SIG-M5 (cell line): ENCODE measurements at regions not wholly inside any gene's neighbourhood (a gene's known extent, or its start where the extent isn't known, plus 50 kb on each side); places are given as distances from the start of the nearest gene placed in this dataset.

Experiments
- DNase-seq: peaks from one replicate; lab custom pipeline; 2025; lab: John Stamatoyannopoulos, UW

GRCh38 chr16:86632206-86632605 is 53.9 kb downstream of the FOXL1 start:
- DNase-seq, result no peak

- DNase-seq, result no peak
These were observed 54.6 kb downstream of the FOXL1 start for GRCh38 chr16:86632944-86633343.

- no peak for DNase-seq
These were observed 55.9 kb downstream of the FOXL1 start for GRCh38 chr16:86634292-86634691.

- no peak for DNase-seq
These were observed 57.0 kb downstream of the FOXL1 start for GRCh38 chr16:86635176-86635876.

GRCh38 chr16:86635926-86636325 is 57.6 kb downstream of the FOXL1 start:
- no peak for DNase-seq

GRCh38 chr16:86637744-86638143 is 59.4 kb downstream of the FOXL1 start:
- DNase-seq, result no peak

GRCh38 chr16:86638642-86639041 is 60.3 kb downstream of the FOXL1 start:
- DNase-seq, result no peak

- DNase-seq, result no peak
These were observed 61.0 kb downstream of the FOXL1 start for GRCh38 chr16:86639354-86639753.

- DNase-seq, result no peak
These were observed 62.0 kb downstream of the FOXL1 start for GRCh38 chr16:86640265-86640843.

- no peak for DNase-seq
These were observed 63.7 kb downstream of the FOXL1 start for GRCh38 chr16:86642087-86642486.

GRCh38 chr16:86643671-86644070 is 65.3 kb downstream of the FOXL1 start:
- no peak for DNase-seq

GRCh38 chr16:86647561-86647960 is 69.2 kb downstream of the FOXL1 start:
- no peak for DNase-seq

GRCh38 chr16:86649875-86650274 is 71.5 kb downstream of the FOXL1 start:
- no peak for DNase-seq

- DNase-seq, result no peak
These were observed 72.8 kb downstream of the FOXL1 start for GRCh38 chr16:86651013-86651627.

GRCh38 chr16:86651823-86652222 is 73.5 kb downstream of the FOXL1 start:
- DNase-seq, result no peak

GRCh38 chr16:86653285-86654006 is 75.1 kb downstream of the FOXL1 start:
- DNase-seq, result no peak

GRCh38 chr16:86657972-86658371 is 79.6 kb downstream of the FOXL1 start:
- no peak for DNase-seq

- DNase-seq, result no peak
These were observed 82.3 kb downstream of the FOXL1 start for GRCh38 chr16:86660623-86661022.

GRCh38 chr16:86661706-86662105 is 83.4 kb downstream of the FOXL1 start:
- DNase-seq, result no peak

- no peak for DNase-seq
These were observed 83.8 kb downstream of the FOXL1 start for GRCh38 chr16:86662195-86662594.

GRCh38 chr16:86662740-86663139 is 84.4 kb downstream of the FOXL1 start:
- DNase-seq, result no peak

GRCh38 chr16:86663685-86664521 is 85.6 kb downstream of the FOXL1 start:
- no peak for DNase-seq
